HEK293 (cell line): ENCODE measurements at regions not wholly inside any gene's neighbourhood (a gene's known extent, or its start where the extent isn't known, plus 50 kb on each side); places are given as distances from the start of the nearest gene placed in this dataset.

ENCODE experiments used
- CTCF ChIA-PET: fragments of 350-600 bp; formaldehyde crosslinking; extraction: SDS; loops from one replicate; lab custom pipeline; 2021; ENCODE audit warnings: antibody characterized with exemption; lab: Yijun Ruan, JAX
- POLR2A ChIA-PET: fragments of 300-600 bp; formaldehyde crosslinking; extraction: SDS; loops from one replicate; lab custom pipeline; 2020; ENCODE audit warnings: antibody characterized with exemption, inconsistent platforms; lab: Yijun Ruan, JAX
- H3K27ac ChIP-seq: fragments of 200-500 bp; sonication (Bioruptor generic); 2 replicates; pipeline ENCODE4 v1.5.1; 2014; ENCODE audit warnings: low read depth, low read length, control low read depth, inconsistent platforms; ENCODE audit errors: extremely low read depth
- H3K36me3 ChIP-seq, 2 experiments: fragments of 200-500 bp in 1 of 2; sonication (Bioruptor generic) in 1 of 2; 1 replicate in 1 of 2; 2 replicates in 1 of 2; pipeline ENCODE4 v1.5.1; 2014 to 2017; ENCODE audit warnings: inconsistent platforms in 2 of 2, low read length in 2 of 2; ENCODE audit not compliant: control insufficient read depth in 2 of 2, insufficient read depth in 1 of 2
- H3K4me1 ChIP-seq: fragments of 200-500 bp; sonication (Bioruptor generic); 2 replicates; pipeline ENCODE4 v1.5.1; 2014; ENCODE audit warnings: mild to moderate bottlenecking, low read length, inconsistent platforms; ENCODE audit not compliant: control insufficient read depth, insufficient read depth
- H3K4me3 ChIP-seq: 2 replicates; pipeline ENCODE4 v1.5.1; 2011; ENCODE audit warnings: low read depth, mild to moderate bottlenecking, control low read depth, low read length, moderate library complexity
- H3K9me3 ChIP-seq: fragments of 200-500 bp; sonication (Bioruptor generic); 2 replicates; pipeline ENCODE4 v1.5.1; 2014; ENCODE audit warnings: low read depth, low read length, inconsistent platforms; ENCODE audit not compliant: control insufficient read depth, insufficient read depth
- BCL11B ChIP-seq: fragments of 450-650 bp; formaldehyde crosslinking; IDR thresholded peaks from 2 replicates; pipeline ENCODE4 v1.5.1; 2016; ENCODE audit warnings: low read depth, missing biosample characterization, missing genetic modification characterization
- GLIS1 ChIP-seq: fragments of 450-650 bp; formaldehyde crosslinking; IDR thresholded peaks from 2 replicates; pipeline ENCODE4 v1.5.1; 2016; ENCODE audit warnings: missing biosample characterization, missing genetic modification characterization
- HOXA7 ChIP-seq: sonication (generic); formaldehyde crosslinking; IDR thresholded peaks from 2 replicates; pipeline ENCODE4 v1.8.1; 2022; ENCODE audit warnings: missing genetic modification reagents, borderline replicate concordance
- KLF8 ChIP-seq: fragments of 450-650 bp; formaldehyde crosslinking; IDR thresholded peaks from 2 replicates; pipeline ENCODE4 v1.5.1; 2016; ENCODE audit warnings: missing biosample characterization, missing genetic modification characterization
- OSR2 ChIP-seq: fragments of 450-650 bp; formaldehyde crosslinking; IDR thresholded peaks from 2 replicates; pipeline ENCODE4 v1.5.1; 2016; ENCODE audit warnings: missing biosample characterization, missing genetic modification characterization
- SP7 ChIP-seq: fragments of 450-650 bp; formaldehyde crosslinking; IDR thresholded peaks from 2 replicates; pipeline ENCODE4 v1.5.1; 2016; ENCODE audit warnings: missing biosample characterization, missing genetic modification characterization
- WT1 ChIP-seq: fragments of 450-650 bp; formaldehyde crosslinking; IDR thresholded peaks from 2 replicates; pipeline ENCODE4 v1.5.1; 2016; ENCODE audit warnings: missing biosample characterization, missing genetic modification characterization
- ZBTB8A ChIP-seq: fragments of 450-650 bp; formaldehyde crosslinking; IDR thresholded peaks from 2 replicates; pipeline ENCODE4 v1.5.1; 2016; ENCODE audit warnings: missing biosample characterization, missing genetic modification characterization
- ZFP41 ChIP-seq: fragments of 450-650 bp; formaldehyde crosslinking; IDR thresholded peaks from 2 replicates; pipeline ENCODE4 v1.5.1; 2016; ENCODE audit warnings: missing biosample characterization, missing genetic modification characterization, borderline replicate concordance
- ZNF121 ChIP-seq: fragments of 450-650 bp; formaldehyde crosslinking; IDR thresholded peaks from 2 replicates; pipeline ENCODE4 v1.5.1; 2016; ENCODE audit warnings: missing biosample characterization, missing genetic modification characterization
- ZNF133 ChIP-seq: fragments of 450-650 bp; formaldehyde crosslinking; IDR thresholded peaks from 2 replicates; pipeline ENCODE4 v1.5.1; 2016; ENCODE audit warnings: missing biosample characterization, missing genetic modification characterization
- ZNF157 ChIP-seq: fragments of 450-650 bp; formaldehyde crosslinking; IDR thresholded peaks from 2 replicates; pipeline ENCODE4 v1.5.1; 2016; ENCODE audit warnings: missing biosample characterization, missing genetic modification characterization
- ZNF184 ChIP-seq: fragments of 450-650 bp; IDR thresholded peaks from 2 replicates; pipeline ENCODE4 v1.5.1; 2018; ENCODE audit warnings: missing biosample characterization, mild to moderate bottlenecking, missing genetic modification characterization
- ZNF221 ChIP-seq: fragments of 450-650 bp; formaldehyde crosslinking; IDR thresholded peaks from 2 replicates; pipeline ENCODE4 v1.5.1; 2017; ENCODE audit warnings: missing biosample characterization, missing genetic modification characterization, borderline replicate concordance
- ZNF24 ChIP-seq: fragments of 450-650 bp; formaldehyde crosslinking; IDR thresholded peaks from 2 replicates; pipeline ENCODE4 v1.5.1; 2016; ENCODE audit warnings: missing biosample characterization, missing genetic modification characterization
- ZNF544 ChIP-seq: fragments of 450-650 bp; formaldehyde crosslinking; IDR thresholded peaks from 2 replicates; pipeline ENCODE4 v1.5.0; 2017; ENCODE audit warnings: missing biosample characterization, missing genetic modification characterization
- ZNF561 ChIP-seq: fragments of 450-650 bp; IDR thresholded peaks from 2 replicates; pipeline ENCODE4 v1.5.1; 2018; ENCODE audit warnings: missing biosample characterization, missing genetic modification characterization, borderline replicate concordance
- ZNF660 ChIP-seq: fragments of 450-650 bp; IDR thresholded peaks from 2 replicates; pipeline ENCODE4 v1.5.1; 2018; ENCODE audit warnings: missing biosample characterization, mild to moderate bottlenecking, missing genetic modification characterization
- ZNF843 ChIP-seq: fragments of 450-650 bp; formaldehyde crosslinking; IDR thresholded peaks from 2 replicates; pipeline ENCODE4 v1.5.1; 2016; ENCODE audit warnings: missing biosample characterization, missing genetic modification characterization
- TF ChIP-seq, protein P1 (sequence below): fragments of 450-650 bp; formaldehyde crosslinking; IDR thresholded peaks from 2 replicates; pipeline ENCODE4 v1.5.1; 2017; ENCODE audit warnings: missing biosample characterization, missing genetic modification characterization
- TF ChIP-seq, protein P2 (sequence below): fragments of 450-650 bp; formaldehyde crosslinking; IDR thresholded peaks from 2 replicates; pipeline ENCODE4 v1.5.1; 2016; ENCODE audit warnings: missing biosample characterization, missing genetic modification characterization
- TF ChIP-seq, protein P3 (sequence below): fragments of 450-650 bp; formaldehyde crosslinking; IDR thresholded peaks from 2 replicates; pipeline ENCODE4 v1.5.1; 2017; ENCODE audit warnings: missing biosample characterization, missing genetic modification characterization

DNA sequence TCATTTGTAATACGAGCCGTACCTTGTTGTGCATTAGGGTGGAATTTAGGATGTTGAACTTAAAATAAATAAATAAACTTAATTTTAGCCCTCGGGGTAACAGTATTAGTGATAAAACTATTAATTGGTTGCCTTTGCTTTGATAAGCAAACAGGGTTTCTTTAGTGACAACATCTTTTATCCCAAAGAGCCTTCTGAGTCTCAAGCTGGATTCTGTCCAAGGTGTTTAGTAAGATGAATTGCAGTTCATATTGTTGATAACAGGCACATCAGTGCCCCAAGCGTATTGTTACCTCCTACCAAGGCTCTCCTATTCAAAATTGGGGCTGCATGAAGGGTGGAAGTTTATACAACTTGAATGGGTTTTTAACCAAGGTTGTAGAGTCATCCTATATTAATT is 144.4 kb upstream of the CELF2 start (continued):
- TF ChIP-seq, protein P1, sequence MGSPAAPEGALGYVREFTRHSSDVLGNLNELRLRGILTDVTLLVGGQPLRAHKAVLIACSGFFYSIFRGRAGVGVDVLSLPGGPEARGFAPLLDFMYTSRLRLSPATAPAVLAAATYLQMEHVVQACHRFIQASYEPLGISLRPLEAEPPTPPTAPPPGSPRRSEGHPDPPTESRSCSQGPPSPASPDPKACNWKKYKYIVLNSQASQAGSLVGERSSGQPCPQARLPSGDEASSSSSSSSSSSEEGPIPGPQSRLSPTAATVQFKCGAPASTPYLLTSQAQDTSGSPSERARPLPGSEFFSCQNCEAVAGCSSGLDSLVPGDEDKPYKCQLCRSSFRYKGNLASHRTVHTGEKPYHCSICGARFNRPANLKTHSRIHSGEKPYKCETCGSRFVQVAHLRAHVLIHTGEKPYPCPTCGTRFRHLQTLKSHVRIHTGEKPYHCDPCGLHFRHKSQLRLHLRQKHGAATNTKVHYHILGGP (tag by site-specific recombination): no peak
- TF ChIP-seq ZNF133 (no peak), ZNF157 (tag by site-specific recombination) (no peak), KLF8 (tag by site-specific recombination) (no peak), ZBTB8A (0 out of 2 replicates have a peak, but pooled peaks have one; percentile 37), ZNF843 (tag by site-specific recombination) (peak; percentile 57; the same call in 1 of the 2 replicates), SP7 (tag by site-specific recombination) (no peak), HOXA7 (no peak), ZNF544 (tag by site-specific recombination) (no peak), GLIS1 (tag by site-specific recombination) (peak; percentile 83), WT1 (tag by site-specific recombination) (peak; percentile 85), ZFP41 (tag by site-specific recombination) (no peak), ZNF561 (tag by site-specific recombination) (no peak), BCL11B (no peak), ZNF221 (tag by site-specific recombination) (0 out of 2 replicates have a peak, but pooled peaks have one; percentile 27), OSR2 (tag by site-specific recombination) (0 out of 2 replicates have a peak, but pooled peaks have one; percentile 26), ZNF24 (tag by site-specific recombination) (no peak)
- TF ChIP-seq, protein P2, sequence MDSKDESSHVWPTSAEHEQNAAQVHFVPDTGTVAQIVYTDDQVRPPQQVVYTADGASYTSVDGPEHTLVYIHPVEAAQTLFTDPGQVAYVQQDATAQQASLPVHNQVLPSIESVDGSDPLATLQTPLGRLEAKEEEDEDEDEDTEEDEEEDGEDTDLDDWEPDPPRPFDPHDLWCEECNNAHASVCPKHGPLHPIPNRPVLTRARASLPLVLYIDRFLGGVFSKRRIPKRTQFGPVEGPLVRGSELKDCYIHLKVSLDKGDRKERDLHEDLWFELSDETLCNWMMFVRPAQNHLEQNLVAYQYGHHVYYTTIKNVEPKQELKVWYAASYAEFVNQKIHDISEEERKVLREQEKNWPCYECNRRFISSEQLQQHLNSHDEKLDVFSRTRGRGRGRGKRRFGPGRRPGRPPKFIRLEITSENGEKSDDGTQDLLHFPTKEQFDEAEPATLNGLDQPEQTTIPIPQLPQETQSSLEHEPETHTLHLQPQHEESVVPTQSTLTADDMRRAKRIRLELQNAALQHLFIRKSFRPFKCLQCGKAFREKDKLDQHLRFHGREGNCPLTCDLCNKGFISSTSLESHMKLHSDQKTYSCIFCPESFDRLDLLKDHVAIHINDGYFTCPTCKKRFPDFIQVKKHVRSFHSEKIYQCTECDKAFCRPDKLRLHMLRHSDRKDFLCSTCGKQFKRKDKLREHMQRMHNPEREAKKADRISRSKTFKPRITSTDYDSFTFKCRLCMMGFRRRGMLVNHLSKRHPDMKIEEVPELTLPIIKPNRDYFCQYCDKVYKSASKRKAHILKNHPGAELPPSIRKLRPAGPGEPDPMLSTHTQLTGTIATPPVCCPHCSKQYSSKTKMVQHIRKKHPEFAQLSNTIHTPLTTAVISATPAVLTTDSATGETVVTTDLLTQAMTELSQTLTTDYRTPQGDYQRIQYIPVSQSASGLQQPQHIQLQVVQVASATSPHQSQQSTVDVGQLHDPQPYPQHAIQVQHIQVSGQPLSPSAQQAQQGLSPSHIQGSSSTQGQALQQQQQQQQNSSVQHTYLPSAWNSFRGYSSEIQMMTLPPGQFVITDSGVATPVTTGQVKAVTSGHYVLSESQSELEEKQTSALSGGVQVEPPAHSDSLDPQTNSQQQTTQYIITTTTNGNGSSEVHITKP (tag by site-specific recombination): 0 out of 2 replicates have a peak, but pooled peaks have one; percentile 42
- TF ChIP-seq, protein P3, sequence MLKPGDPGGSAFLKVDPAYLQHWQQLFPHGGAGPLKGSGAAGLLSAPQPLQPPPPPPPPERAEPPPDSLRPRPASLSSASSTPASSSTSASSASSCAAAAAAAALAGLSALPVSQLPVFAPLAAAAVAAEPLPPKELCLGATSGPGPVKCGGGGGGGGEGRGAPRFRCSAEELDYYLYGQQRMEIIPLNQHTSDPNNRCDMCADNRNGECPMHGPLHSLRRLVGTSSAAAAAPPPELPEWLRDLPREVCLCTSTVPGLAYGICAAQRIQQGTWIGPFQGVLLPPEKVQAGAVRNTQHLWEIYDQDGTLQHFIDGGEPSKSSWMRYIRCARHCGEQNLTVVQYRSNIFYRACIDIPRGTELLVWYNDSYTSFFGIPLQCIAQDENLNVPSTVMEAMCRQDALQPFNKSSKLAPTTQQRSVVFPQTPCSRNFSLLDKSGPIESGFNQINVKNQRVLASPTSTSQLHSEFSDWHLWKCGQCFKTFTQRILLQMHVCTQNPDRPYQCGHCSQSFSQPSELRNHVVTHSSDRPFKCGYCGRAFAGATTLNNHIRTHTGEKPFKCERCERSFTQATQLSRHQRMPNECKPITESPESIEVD (tag by site-specific recombination): peak; percentile 59

DNA sequence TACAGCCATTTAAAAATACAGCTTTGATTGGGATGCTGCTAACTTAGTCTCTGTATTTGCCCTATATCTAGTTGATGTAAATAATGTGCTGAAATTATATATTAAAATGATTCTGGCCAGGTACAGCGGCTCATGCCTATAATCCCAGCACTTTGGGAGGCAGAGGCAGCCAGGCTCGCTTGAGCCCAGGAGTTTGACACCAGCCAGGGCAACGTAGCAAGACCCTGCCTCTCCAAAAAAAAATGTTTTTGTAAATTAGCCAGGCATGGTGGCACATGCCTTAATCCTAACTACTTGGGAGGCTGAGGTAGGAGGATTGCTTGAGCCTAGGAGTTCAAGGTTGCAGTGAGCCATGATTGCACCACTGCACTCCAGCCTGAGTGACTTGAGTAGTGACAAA is 143.8 kb upstream of the CELF2 start:
- H3K4me3 ChIP-seq: no peak overlapping the region
- POLR2A ChIA-PET: no interaction called here
- peak; percentile 91 for TF ChIP-seq ZNF121 (tag by site-specific recombination)
- no peak for TF ChIP-seq ZNF660 (tag by site-specific recombination)
- no peak for TF ChIP-seq ZNF184 (tag by site-specific recombination)
- TF ChIP-seq, all 188 proteins: peak for 1
- no peaks in the 10 kb centered on the region for H3K36me3 ChIP-seq
- no peak overlapping the region for H3K27ac ChIP-seq
- H3K4me1 ChIP-seq: peaks cover 17% of the 10 kb centered on the region
- H3K9me3 ChIP-seq: no peaks in the 10 kb centered on the region
- CTCF ChIA-PET: no interaction called here
